GM12872 (cell line): ENCODE measurements at regions not wholly inside any gene's neighbourhood (a gene's known extent, or its start where the extent isn't known, plus 50 kb on each side); places are given as distances from the start of the nearest gene placed in this dataset.

Experiments
- TF ChIP-seq, protein P1 (sequence below): IDR thresholded peaks from 3 replicates; pipeline ENCODE4 v1.5.1; 2011; ENCODE audit warnings: low read depth, mild to moderate bottlenecking, low read length, moderate library complexity; ENCODE audit not compliant: insufficient read depth

DNA sequence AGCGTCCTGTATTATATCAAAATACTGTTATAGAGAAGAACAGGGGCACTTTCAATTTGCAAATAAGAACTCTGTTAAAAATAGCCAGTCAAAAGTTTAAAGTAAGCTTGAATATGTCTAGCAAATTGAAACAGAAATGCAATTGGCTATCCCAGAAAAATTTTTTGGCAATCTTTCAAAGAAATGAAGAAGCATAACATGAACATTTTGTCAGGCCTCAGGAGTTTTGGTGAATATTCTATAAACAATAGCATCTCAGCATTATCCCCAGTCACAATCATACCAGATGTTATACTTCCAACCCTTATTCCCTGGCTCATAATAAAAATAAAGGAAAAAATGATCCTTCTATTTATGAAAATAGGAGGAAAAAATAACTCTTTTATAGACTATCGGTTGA is 252.4 kb downstream of the GRB14 start:
- TF ChIP-seq, protein P1, sequence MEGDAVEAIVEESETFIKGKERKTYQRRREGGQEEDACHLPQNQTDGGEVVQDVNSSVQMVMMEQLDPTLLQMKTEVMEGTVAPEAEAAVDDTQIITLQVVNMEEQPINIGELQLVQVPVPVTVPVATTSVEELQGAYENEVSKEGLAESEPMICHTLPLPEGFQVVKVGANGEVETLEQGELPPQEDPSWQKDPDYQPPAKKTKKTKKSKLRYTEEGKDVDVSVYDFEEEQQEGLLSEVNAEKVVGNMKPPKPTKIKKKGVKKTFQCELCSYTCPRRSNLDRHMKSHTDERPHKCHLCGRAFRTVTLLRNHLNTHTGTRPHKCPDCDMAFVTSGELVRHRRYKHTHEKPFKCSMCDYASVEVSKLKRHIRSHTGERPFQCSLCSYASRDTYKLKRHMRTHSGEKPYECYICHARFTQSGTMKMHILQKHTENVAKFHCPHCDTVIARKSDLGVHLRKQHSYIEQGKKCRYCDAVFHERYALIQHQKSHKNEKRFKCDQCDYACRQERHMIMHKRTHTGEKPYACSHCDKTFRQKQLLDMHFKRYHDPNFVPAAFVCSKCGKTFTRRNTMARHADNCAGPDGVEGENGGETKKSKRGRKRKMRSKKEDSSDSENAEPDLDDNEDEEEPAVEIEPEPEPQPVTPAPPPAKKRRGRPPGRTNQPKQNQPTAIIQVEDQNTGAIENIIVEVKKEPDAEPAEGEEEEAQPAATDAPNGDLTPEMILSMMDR, result no peak

DNA sequence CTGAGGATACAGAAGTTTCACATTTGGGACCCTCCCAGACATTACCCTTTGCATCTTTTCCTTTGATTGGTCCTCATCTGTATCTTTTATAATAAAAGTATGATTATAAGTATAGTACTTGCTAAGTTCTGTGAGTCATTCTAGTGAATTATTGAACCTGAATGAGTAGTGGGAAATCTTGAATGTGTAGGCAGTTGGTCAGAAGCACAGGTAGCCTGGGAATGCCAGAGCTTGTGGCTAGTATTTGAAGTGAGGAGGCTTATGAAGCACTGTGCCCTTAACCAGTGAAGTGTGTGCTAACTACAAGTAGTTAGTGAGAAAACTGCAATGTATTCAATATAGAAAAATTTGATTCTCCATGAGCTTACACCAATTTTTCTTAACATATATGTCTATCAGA is 257.6 kb downstream of the GRB14 start:
- TF ChIP-seq, protein P1, result no peak

DNA sequence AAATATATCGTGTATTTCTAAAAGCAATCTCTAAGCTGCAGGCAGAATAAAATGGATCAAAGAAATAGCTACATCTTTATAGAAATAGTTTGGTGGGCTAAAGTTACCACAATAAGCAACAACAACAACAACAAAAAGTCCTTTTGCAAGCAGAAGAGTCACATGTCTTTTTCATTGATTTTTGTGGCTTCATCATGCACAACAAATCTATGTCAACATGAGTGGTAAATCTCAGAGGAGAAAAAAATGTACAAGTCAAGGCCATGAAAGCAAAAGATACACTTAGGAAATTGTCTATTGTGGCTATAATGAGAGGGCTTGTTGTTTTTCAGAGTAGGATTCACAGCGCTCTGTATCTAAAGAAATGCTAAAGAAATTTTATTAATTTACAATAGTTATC is 269.7 kb downstream of the GRB14 start:
- TF ChIP-seq, protein P1, result no peak

DNA sequence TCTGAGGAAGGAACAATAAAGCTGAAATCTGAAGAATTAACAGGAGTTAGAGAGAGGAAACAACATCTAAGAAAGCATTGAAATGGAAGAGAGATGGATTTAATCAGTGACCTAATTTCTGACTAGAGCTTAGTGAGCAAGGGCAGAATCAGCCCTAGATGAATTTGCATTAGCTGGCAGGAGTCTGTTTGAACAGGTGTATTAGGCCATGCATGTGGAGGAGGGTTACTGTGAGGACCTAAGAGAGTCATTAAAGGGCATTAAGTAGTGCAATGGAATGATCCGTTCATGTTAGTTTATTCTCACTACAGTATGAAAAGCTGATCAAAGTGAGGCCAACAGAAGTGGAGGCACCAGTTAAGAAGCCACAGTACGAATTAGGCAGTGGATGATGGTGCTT is 285.3 kb downstream of the GRB14 start:
- TF ChIP-seq, protein P1, result no peak

DNA sequence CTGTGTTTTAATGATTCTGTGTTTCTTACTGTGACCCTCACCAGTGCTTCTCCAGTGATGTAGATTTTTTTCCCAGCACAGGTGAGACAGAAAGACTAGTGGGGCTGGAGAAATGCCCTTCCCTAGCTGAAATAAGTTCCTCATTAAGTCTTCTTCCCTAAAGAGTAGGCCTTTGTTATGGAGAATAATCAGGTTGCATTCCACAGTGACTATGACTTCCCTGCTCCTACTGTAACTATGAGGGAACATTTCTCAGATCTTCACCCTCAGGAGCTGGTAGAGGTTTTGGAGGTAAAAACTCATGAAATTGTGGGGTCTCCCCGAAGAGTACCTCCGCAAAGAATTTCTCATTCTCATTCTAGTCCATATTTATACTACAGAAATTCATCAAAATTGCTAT is 286.2 kb downstream of the GRB14 start:
- TF ChIP-seq, protein P1, result no peak

DNA sequence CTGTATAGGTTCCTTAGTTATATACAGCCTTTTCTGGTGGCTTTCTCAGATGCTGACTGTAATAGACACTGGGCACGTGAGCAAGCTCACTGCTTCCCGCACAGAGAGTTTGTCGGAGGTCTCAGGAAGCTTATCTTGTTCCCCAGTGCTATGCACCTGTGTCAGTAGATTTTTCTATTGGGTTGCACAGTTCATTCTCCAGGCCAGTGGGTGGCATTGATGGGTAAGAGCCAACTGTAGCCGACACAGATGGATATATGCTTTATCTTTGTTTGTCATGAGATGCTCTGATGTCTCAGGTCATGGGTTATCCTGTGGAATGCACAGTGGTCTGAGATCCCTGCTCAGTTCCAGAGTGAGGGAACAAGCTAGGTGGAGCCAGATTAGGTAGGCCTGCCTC is 293.0 kb downstream of the GRB14 start:
- TF ChIP-seq, protein P1, result no peak

DNA sequence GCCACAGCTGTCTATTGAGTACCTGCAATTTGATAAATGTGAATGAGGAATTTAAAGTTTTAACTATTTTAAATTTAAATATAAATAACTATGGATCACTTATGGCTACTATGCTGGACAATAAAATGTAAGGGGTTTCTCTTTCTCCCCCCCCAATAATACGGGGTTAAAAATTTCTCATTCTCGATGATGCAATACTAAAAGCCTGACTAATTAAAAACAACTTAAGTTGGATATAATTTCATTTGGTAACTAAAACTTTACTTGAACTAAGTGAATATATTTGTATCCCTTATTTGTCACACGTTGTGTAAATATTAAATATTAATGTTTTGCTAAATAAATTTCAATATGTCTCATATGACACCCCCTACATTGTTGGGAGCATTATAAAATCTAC is 297.3 kb downstream of the GRB14 start:
- TF ChIP-seq, protein P1, result no peak

DNA sequence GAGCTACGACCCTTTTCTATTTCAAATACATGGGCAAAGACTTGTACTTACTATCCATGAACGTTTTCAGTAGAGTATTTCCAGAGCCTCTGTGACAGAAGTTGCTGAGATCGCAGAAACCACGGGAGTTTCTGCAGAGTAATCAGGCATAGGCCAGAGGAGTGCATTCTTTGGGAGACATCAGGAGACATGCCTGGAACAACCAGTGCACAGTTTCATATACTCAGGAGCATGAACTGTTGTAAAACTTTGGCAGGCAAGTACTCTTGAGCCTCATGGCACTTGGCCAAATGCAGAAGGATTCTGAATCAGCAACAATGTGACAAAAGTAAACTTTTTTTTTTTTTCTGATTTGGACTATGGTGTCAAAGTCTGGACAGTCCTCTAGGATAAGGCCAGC is 307.1 kb downstream of the GRB14 start:
- TF ChIP-seq, protein P1, result no peak
